SH-SY5Y (cell line): ENCODE measurements at regions not wholly inside any gene's neighbourhood (a gene's known extent, or its start where the extent isn't known, plus 50 kb on each side); places are given as distances from the start of the nearest gene placed in this dataset.

ENCODE experiments used
- GATA2 ChIP-seq: IDR thresholded peaks from 2 replicates; pipeline ENCODE4 v1.6.1; 2011; ENCODE audit warnings: mild to moderate bottlenecking, low read depth, low read length
- GATA3 ChIP-seq: IDR thresholded peaks from 2 replicates; pipeline ENCODE4 v1.6.1; 2011; ENCODE audit warnings: low read depth, mild to moderate bottlenecking, low read length, moderate library complexity

GRCh38 chr10:83225781-83226180 is 913.5 kb upstream of the GHITM start:
- TF ChIP-seq GATA2 = no peak
- TF ChIP-seq GATA3 = no peak
